Endothelial cell of umbilical vein (primary cell): ENCODE measurements at regions not wholly inside any gene's neighbourhood (a gene's known extent, or its start where the extent isn't known, plus 50 kb on each side); places are given as distances from the start of the nearest gene placed in this dataset.

Experiments used
- BruUV-seq: library from RNA; stranded (reverse); fragments of 400-500 nt; replicated peaks from 2 replicates; lab custom pipeline; 2021; lab: Mats Ljungman, UMichigan
- CTCF ChIA-PET: fragments of 300-600, 350-600 bp; sonication (Branson Sonifier 250); formaldehyde crosslinking; loops from one replicate; lab custom pipeline; 2021; ENCODE audit warnings: antibody characterized with exemption, inconsistent platforms; lab: Charles Lee
- POLR2A ChIA-PET: fragments of 300-600, 350-600 bp; sonication (Branson Sonifier 250); formaldehyde crosslinking; loops from one replicate; lab custom pipeline; 2021; ENCODE audit warnings: antibody characterized with exemption, inconsistent platforms; lab: Charles Lee
- DNase-seq: peaks from one replicate; pipeline ENCODE4 v3.0.0-alpha.2; 2011; ENCODE audit warnings: low read depth, low spot score
- FAIRE-seq: peaks from 2 replicates; lab custom pipeline; 2011; peaks lifted over from hg19 to GRCh38; lab: Jason Lieb, UNC
- H2AFZ ChIP-seq: 2 replicates; pipeline ENCODE4 v1.6.0; 2012; ENCODE audit warnings: low read depth, low read length, control low read depth, inconsistent platforms
- H3K27ac ChIP-seq: 2 replicates; pipeline ENCODE4 v1.5.1; 2011; ENCODE audit warnings: low read depth, mild to moderate bottlenecking, control low read depth, low read length, moderate library complexity; ENCODE audit not compliant: insufficient read depth
- H3K27me3 ChIP-seq, 2 experiments: 2 replicates each; pipeline versions ENCODE4 v1.6.0 to v1.6.1; 2011; ENCODE audit warnings: low read length in 2 of 2, mixed read lengths in 1 of 2; ENCODE audit not compliant: control insufficient read depth in 2 of 2, insufficient read depth in 2 of 2
- H3K36me3 ChIP-seq, 2 experiments: 2 replicates in 1 of 2; 3 replicates in 1 of 2; pipeline ENCODE4 v1.5.1; 2011; ENCODE audit warnings: low read length in 2 of 2, mild to moderate bottlenecking in 1 of 2, moderate library complexity in 1 of 2; ENCODE audit not compliant: control insufficient read depth in 2 of 2, insufficient read depth in 2 of 2; ENCODE audit errors: extremely low read depth in 1 of 2
- H3K4me1 ChIP-seq: 3 replicates; pipeline ENCODE4 v1.5.1; 2011; ENCODE audit warnings: mild to moderate bottlenecking, low read length; ENCODE audit not compliant: control insufficient read depth, insufficient read depth; ENCODE audit errors: extremely low read depth
- H3K4me2 ChIP-seq: 2 replicates; pipeline ENCODE4 v1.6.1; 2011; ENCODE audit warnings: low read length, control low read depth, mixed read lengths; ENCODE audit not compliant: insufficient read depth
- H3K4me3 ChIP-seq, 3 experiments: fragments of 200-600 bp in 1 of 3; sonication (generic), shearing (Covaris generic) in 1 of 3; replicated peaks in 1 of 3; 2 replicates each; pipeline ENCODE4 v1.5.1; 2011 to 2016; ENCODE audit warnings: control low read depth in 3 of 3, low read length in 3 of 3, mild to moderate bottlenecking in 2 of 3, inconsistent platforms in 1 of 3, low read depth in 1 of 3, moderate library complexity in 1 of 3; ENCODE audit not compliant: insufficient read depth in 1 of 3
- H3K79me2 ChIP-seq: 2 replicates; pipeline ENCODE4 v1.6.0; 2012; ENCODE audit warnings: low read length, inconsistent platforms; ENCODE audit not compliant: control insufficient read depth, insufficient read depth
- H3K9ac ChIP-seq: replicated peaks from 2 replicates; pipeline ENCODE3; 2011; ENCODE audit warnings: low read length, control low read depth; ENCODE audit not compliant: insufficient read depth; ENCODE audit errors: extremely low read depth
- H3K9me1 ChIP-seq: replicated peaks from 3 replicates; pipeline ENCODE4 v1.6.0; 2011; ENCODE audit warnings: mild to moderate bottlenecking, low read length; ENCODE audit not compliant: control insufficient read depth, insufficient read depth; ENCODE audit errors: extremely low read depth
- H3K9me3 ChIP-seq: replicated peaks from 2 replicates; pipeline ENCODE4 v1.5.1; 2012; ENCODE audit warnings: low read length, inconsistent platforms; ENCODE audit not compliant: control insufficient read depth, insufficient read depth
- H4K20me1 ChIP-seq: replicated peaks from 2 replicates; pipeline ENCODE3; 2011; ENCODE audit warnings: mild to moderate bottlenecking, low read length; ENCODE audit not compliant: control insufficient read depth, insufficient read depth; ENCODE audit errors: extremely low read depth
- CTCF ChIP-seq, 2 donors: IDR thresholded peaks; 1 replicate in 1 of 2; 2 replicates in 1 of 2; pipeline ENCODE4 v1.5.1; 2011; ENCODE audit warnings: low read length in 2 of 2, mild to moderate bottlenecking in 2 of 2, moderate library complexity in 2 of 2, control low read depth in 1 of 2, inconsistent platforms in 1 of 2, low read depth in 1 of 2; ENCODE audit not compliant: insufficient read depth in 1 of 2; ENCODE audit errors: extremely low read depth in 1 of 2
- EZH2 ChIP-seq: IDR thresholded peaks from 2 replicates; pipeline ENCODE4 v1.6.1; 2012; ENCODE audit warnings: borderline replicate concordance, low read depth, mild to moderate bottlenecking, moderate library complexity, low read length, inconsistent platforms; ENCODE audit not compliant: severe bottlenecking
- FOS ChIP-seq: IDR thresholded peaks from 2 replicates; pipeline ENCODE4 v1.6.1; 2011; ENCODE audit warnings: mild to moderate bottlenecking, low read length, moderate library complexity, borderline replicate concordance; ENCODE audit not compliant: insufficient read depth
- GATA2 ChIP-seq: IDR thresholded peaks from 2 replicates; pipeline ENCODE4 v1.7.0; 2011; ENCODE audit warnings: low read depth, mild to moderate bottlenecking, moderate library complexity, mixed read lengths, low read length; ENCODE audit not compliant: insufficient read length, insufficient read depth
- JUN ChIP-seq: IDR thresholded peaks from 2 replicates; pipeline ENCODE4 v1.6.1; 2011; ENCODE audit warnings: borderline replicate concordance, low read depth; ENCODE audit not compliant: insufficient read length, insufficient read depth
- MAX ChIP-seq: IDR thresholded peaks from 2 replicates; pipeline ENCODE4 v1.6.1; 2011; ENCODE audit not compliant: insufficient read depth, insufficient read length
- MYC ChIP-seq: IDR thresholded peaks from one replicate; pipeline ENCODE4 v1.6.1; 2011; ENCODE audit warnings: mild to moderate bottlenecking, low read depth, low read length
- POLR2A ChIP-seq: IDR thresholded peaks from 2 replicates; pipeline ENCODE4 v1.6.1; 2012; ENCODE audit warnings: low read depth, mild to moderate bottlenecking, control low read depth, low read length
- POLR2AphosphoS5 ChIP-seq: IDR thresholded peaks from 2 replicates; pipeline ENCODE4 v1.6.1; 2012; ENCODE audit warnings: low read depth, mild to moderate bottlenecking, control low read depth, low read length, moderate library complexity; ENCODE audit not compliant: insufficient read depth
- dilution Hi-C: fragments of 300-500 bp; cut with MboI; formaldehyde crosslinking; loops from one replicate; pipeline ENCODE4 v1.15.0; 2019; ENCODE audit warnings: low sequenced_read_pairs; ENCODE audit not compliant: extremely low pct_ligation_motif_present
- intact Hi-C: fragments of 100-400 bp; cut with micrococcal nuclease; formaldehyde crosslinking; loops from one replicate; pipeline ENCODE4 v1.10.0; 2022

GRCh38 chr1:214816603-214817002, 213.6 kb downstream of the CENPF start:
- H3K4me1 ChIP-seq: no peaks in the 10 kb centered on the region
- no peaks in the 10 kb centered on the region for H3K9me3 ChIP-seq
- CTCF ChIA-PET: no interaction called here
- H3K27me3 ChIP-seq: peaks cover 0 to 6% of the 10 kb centered on the region in 2 experiments
- H3K9ac ChIP-seq: no peak overlapping the region
- intact Hi-C loops: no loop called here
- DNase-seq (no peak), FAIRE-seq (no peak)
- TF ChIP-seq FOS (no peak), EZH2 (no peak), JUN (no peak), MAX (no peak), POLR2A (no peak), POLR2AphosphoS5 (no peak), CTCF (IDR thresholded peaks at IDR 0.05; ENCODE audit: extremely low read depth in 1 of 2, insufficient read depth in 1 of 2, low read depth in 1 of 2, low read length in 2 of 2) (no peak), GATA2 (no peak), MYC (no peak)
- H3K79me2 ChIP-seq: no peaks in the 10 kb centered on the region
- dilution Hi-C loops: no loop called here
- no peak overlapping the region for H2AFZ ChIP-seq
- no peaks in the 10 kb centered on the region for H3K9me1 ChIP-seq
- POLR2A ChIA-PET: no interaction called here
- H4K20me1 ChIP-seq: no peaks in the 10 kb centered on the region
- BruUV-seq: no TSS peak
- H3K4me3 ChIP-seq: no peak overlapping the region
- H3K36me3 ChIP-seq: no peaks in the 10 kb centered on the region
- H3K4me2 ChIP-seq: no peak overlapping the region
- no peak overlapping the region for H3K27ac ChIP-seq
